ENCODE measurements at regions not wholly inside any gene's neighbourhood (a gene's known extent, or its start where the extent isn't known, plus 50 kb on each side); places are given as distances from the start of the nearest gene placed in this dataset.

DNA sequence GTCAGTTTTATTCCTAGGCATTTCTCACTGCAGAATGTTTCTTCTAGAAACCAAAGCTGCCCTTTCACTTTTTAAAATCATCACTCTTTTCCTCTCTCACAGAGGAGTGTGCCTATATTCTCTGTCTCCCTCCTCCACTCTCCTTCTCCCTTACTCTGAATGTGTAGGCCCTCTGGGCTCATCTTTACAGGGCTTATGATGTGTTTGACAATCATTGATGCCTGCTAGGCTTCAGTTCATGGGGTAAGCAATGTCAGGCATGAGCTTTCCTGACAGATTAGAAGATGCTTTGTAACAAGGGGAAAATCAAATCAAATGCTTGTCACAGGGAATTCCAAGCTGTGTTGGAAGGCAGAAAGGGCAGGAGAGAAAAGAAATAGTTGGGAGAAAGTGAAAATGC, 742.9 kb downstream of the SORCS3 start:
- TF ChIP-seq ZNF384 (IDR thresholded peaks at IDR 0.05) = no peak
- TF ChIP-seq, protein P1, sequence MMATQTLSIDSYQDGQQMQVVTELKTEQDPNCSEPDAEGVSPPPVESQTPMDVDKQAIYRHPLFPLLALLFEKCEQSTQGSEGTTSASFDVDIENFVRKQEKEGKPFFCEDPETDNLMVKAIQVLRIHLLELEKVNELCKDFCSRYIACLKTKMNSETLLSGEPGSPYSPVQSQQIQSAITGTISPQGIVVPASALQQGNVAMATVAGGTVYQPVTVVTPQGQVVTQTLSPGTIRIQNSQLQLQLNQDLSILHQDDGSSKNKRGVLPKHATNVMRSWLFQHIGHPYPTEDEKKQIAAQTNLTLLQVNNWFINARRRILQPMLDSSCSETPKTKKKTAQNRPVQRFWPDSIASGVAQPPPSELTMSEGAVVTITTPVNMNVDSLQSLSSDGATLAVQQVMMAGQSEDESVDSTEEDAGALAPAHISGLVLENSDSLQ (IDR thresholded peaks at IDR 0.05) = no peak
- no peak for TF ChIP-seq FOXK2 (IDR thresholded peaks at IDR 0.05)
- TF ChIP-seq SP1 (IDR thresholded peaks at IDR 0.05) = no peak
- TF ChIP-seq SUZ12 (IDR thresholded peaks at IDR 0.05) = no peak
- no peak for TF ChIP-seq ELF4 (IDR thresholded peaks at IDR 0.05)
- no peak for TF ChIP-seq ARNT (IDR thresholded peaks at IDR 0.05)

All from HEK293T (cell line).